Liver (tissue), 8 donors: ENCODE measurements at regions not wholly inside any gene's neighbourhood (a gene's known extent, or its start where the extent isn't known, plus 50 kb on each side); places are given as distances from the start of the nearest gene placed in this dataset.

ENCODE experiments used
- DNase-seq: peaks from one replicate; pipeline ENCODE4 v3.0.0-alpha.2; 2017; ENCODE audit warnings: low spot score
- H3K27ac ChIP-seq, 2 donors: one replicate each; pipeline ENCODE4 v1.7.0; 2013; ENCODE audit warnings: inconsistent platforms in 2 of 2, low read length in 2 of 2, control low read depth in 1 of 2, low read depth in 1 of 2, mild to moderate bottlenecking in 1 of 2
- H3K27me3 ChIP-seq, 4 donors: one replicate each; pipeline versions ENCODE4 v1.6.1 to v1.7.0; 2013; ENCODE audit warnings: low read length in 3 of 4, inconsistent platforms in 1 of 4, mild to moderate bottlenecking in 1 of 4, moderate library complexity in 1 of 4; ENCODE audit not compliant: control insufficient read depth in 4 of 4, insufficient read depth in 4 of 4
- H3K36me3 ChIP-seq, 4 donors: one replicate each; pipeline versions ENCODE4 v1.6.1 to v1.7.0; 2013; ENCODE audit warnings: low read length in 3 of 4, mild to moderate bottlenecking in 3 of 4, low read depth in 1 of 4, moderate library complexity in 1 of 4; ENCODE audit not compliant: control insufficient read depth in 4 of 4, insufficient read depth in 3 of 4
- H3K4me1 ChIP-seq, 4 donors: one replicate each; pipeline versions ENCODE4 v1.6.1 to v1.7.0; 2013; ENCODE audit warnings: low read length in 3 of 4, mild to moderate bottlenecking in 3 of 4, moderate library complexity in 1 of 4; ENCODE audit not compliant: control insufficient read depth in 4 of 4, insufficient read depth in 4 of 4
- H3K4me3 ChIP-seq, 3 donors: one replicate each; pipeline versions ENCODE4 v1.6.1 to v1.7.0; 2013; ENCODE audit warnings: low read length in 3 of 3, control low read depth in 1 of 3, low read depth in 1 of 3, mild to moderate bottlenecking in 1 of 3
- H3K9ac ChIP-seq, 2 donors: one replicate each; pipeline ENCODE4 v1.7.0; 2013; ENCODE audit warnings: low read length in 2 of 2, mild to moderate bottlenecking in 2 of 2, moderate library complexity in 2 of 2, control low read depth in 1 of 2, low read depth in 1 of 2
- H3K9me3 ChIP-seq, 4 donors: one replicate each; pipeline versions ENCODE4 v1.6.1 to v1.7.0; 2013; ENCODE audit warnings: low read length in 3 of 4; ENCODE audit not compliant: control insufficient read depth in 4 of 4
- EGR1 ChIP-seq, 2 donors: IDR thresholded peaks; 2 replicates each; pipeline ENCODE4 v1.6.1; 2016 to 2018; ENCODE audit warnings: antibody characterized with exemption in 2 of 2, low read depth in 2 of 2
- FOXA2 ChIP-seq: IDR thresholded peaks from 2 replicates; pipeline ENCODE4 v1.6.1; 2016; ENCODE audit warnings: antibody characterized with exemption
- HNF4A ChIP-seq, 2 donors: conservative IDR thresholded peaks; 2 replicates each; pipeline ENCODE4 v1.6.1; 2016; ENCODE audit warnings: antibody characterized with exemption in 2 of 2, mild to moderate bottlenecking in 2 of 2
- JUND ChIP-seq, 2 donors: IDR thresholded peaks; 2 replicates each; pipeline ENCODE4 v1.6.1; 2016; ENCODE audit warnings: antibody characterized with exemption in 2 of 2
- SP1 ChIP-seq: IDR thresholded peaks from 2 replicates; pipeline ENCODE4 v1.6.1; 2018; ENCODE audit warnings: antibody characterized with exemption, mild to moderate bottlenecking
- TAF1 ChIP-seq: conservative IDR thresholded peaks from 2 replicates; pipeline ENCODE4 v1.6.1; 2016; ENCODE audit warnings: antibody characterized with exemption, mild to moderate bottlenecking
- YY1 ChIP-seq: IDR thresholded peaks from 2 replicates; pipeline ENCODE4 v1.6.1; 2016; ENCODE audit warnings: antibody characterized with exemption, mild to moderate bottlenecking
- WGBS: extraction: QIAGEN DNeasy Blood & Tissue Kit; methylation state at CpG from one replicate; pipeline ENCODE4 v1.1.7; 2013; 5-methylcytosine and 5-hydroxymethylcytosine counted together
- TF ChIP-seq, protein P1 (sequence below): fragments of 150-350 bp; IDR thresholded peaks from 2 replicates; pipeline ENCODE4 v1.5.1; 2017; ENCODE audit warnings: improper control_type of control experiment, low read depth, low read length; ENCODE audit not compliant: missing input control
- TF ChIP-seq, protein P2 (sequence below): IDR thresholded peaks from 2 replicates; pipeline ENCODE4 v1.6.1; 2016; ENCODE audit warnings: antibody characterized with exemption, mild to moderate bottlenecking
- TF ChIP-seq, protein P3 (sequence below): IDR thresholded peaks from 2 replicates; pipeline ENCODE4 v1.6.1; 2016; ENCODE audit warnings: antibody characterized with exemption
- TF ChIP-seq, protein P4 (sequence below): IDR thresholded peaks from 2 replicates; pipeline ENCODE4 v1.6.1; 2016; ENCODE audit warnings: antibody characterized with exemption
- donor health status: healthy.
- donor health status: healthy.
- donor health status: healthy.
- donor health status: healthy.
- donor health status: healthy.

GRCh38 chr10:131771634-131772358 is 129.0 kb upstream of the PPP2R2D start (continued):
- TF ChIP-seq, protein P1, sequence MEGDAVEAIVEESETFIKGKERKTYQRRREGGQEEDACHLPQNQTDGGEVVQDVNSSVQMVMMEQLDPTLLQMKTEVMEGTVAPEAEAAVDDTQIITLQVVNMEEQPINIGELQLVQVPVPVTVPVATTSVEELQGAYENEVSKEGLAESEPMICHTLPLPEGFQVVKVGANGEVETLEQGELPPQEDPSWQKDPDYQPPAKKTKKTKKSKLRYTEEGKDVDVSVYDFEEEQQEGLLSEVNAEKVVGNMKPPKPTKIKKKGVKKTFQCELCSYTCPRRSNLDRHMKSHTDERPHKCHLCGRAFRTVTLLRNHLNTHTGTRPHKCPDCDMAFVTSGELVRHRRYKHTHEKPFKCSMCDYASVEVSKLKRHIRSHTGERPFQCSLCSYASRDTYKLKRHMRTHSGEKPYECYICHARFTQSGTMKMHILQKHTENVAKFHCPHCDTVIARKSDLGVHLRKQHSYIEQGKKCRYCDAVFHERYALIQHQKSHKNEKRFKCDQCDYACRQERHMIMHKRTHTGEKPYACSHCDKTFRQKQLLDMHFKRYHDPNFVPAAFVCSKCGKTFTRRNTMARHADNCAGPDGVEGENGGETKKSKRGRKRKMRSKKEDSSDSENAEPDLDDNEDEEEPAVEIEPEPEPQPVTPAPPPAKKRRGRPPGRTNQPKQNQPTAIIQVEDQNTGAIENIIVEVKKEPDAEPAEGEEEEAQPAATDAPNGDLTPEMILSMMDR = no peak
- no peak for TF ChIP-seq SP1

GRCh38 chr10:131772441-131772840 is 128.4 kb upstream of the PPP2R2D start:
- Histone ChIP-seq H3K9me3 (peaks cover 0 to 12% (median 10%) of the 10 kb centered on the region in 4 donors), H3K36me3 (no peaks in the 10 kb centered on the region), H3K27me3 (no peaks in the 10 kb centered on the region), H3K9ac (no peak overlapping the region), H3K4me1 (no peaks in the 10 kb centered on the region), H3K4me3 (no peak overlapping the region), H3K27ac (no peak overlapping the region)
- 77% methylated on average over 9 of the region's 9 CpGs for WGBS
- DNase-seq = no peak
- TF ChIP-seq EGR1 (IDR thresholded peaks at IDR 0.05; ENCODE audit: low read depth in 2 of 2) (no peak), YY1 (no peak), FOXA2 (no peak), JUND (IDR thresholded peaks at IDR 0.05) (no peak), TAF1 (no peak), HNF4A (conservative IDR thresholded peaks at IDR 0.05) (no peak)
- TF ChIP-seq, protein P2, sequence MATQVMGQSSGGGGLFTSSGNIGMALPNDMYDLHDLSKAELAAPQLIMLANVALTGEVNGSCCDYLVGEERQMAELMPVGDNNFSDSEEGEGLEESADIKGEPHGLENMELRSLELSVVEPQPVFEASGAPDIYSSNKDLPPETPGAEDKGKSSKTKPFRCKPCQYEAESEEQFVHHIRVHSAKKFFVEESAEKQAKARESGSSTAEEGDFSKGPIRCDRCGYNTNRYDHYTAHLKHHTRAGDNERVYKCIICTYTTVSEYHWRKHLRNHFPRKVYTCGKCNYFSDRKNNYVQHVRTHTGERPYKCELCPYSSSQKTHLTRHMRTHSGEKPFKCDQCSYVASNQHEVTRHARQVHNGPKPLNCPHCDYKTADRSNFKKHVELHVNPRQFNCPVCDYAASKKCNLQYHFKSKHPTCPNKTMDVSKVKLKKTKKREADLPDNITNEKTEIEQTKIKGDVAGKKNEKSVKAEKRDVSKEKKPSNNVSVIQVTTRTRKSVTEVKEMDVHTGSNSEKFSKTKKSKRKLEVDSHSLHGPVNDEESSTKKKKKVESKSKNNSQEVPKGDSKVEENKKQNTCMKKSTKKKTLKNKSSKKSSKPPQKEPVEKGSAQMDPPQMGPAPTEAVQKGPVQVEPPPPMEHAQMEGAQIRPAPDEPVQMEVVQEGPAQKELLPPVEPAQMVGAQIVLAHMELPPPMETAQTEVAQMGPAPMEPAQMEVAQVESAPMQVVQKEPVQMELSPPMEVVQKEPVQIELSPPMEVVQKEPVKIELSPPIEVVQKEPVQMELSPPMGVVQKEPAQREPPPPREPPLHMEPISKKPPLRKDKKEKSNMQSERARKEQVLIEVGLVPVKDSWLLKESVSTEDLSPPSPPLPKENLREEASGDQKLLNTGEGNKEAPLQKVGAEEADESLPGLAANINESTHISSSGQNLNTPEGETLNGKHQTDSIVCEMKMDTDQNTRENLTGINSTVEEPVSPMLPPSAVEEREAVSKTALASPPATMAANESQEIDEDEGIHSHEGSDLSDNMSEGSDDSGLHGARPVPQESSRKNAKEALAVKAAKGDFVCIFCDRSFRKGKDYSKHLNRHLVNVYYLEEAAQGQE = no peak
- TF ChIP-seq, protein P3, sequence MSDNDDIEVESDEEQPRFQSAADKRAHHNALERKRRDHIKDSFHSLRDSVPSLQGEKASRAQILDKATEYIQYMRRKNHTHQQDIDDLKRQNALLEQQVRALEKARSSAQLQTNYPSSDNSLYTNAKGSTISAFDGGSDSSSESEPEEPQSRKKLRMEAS = no peak
- TF ChIP-seq, protein P4, sequence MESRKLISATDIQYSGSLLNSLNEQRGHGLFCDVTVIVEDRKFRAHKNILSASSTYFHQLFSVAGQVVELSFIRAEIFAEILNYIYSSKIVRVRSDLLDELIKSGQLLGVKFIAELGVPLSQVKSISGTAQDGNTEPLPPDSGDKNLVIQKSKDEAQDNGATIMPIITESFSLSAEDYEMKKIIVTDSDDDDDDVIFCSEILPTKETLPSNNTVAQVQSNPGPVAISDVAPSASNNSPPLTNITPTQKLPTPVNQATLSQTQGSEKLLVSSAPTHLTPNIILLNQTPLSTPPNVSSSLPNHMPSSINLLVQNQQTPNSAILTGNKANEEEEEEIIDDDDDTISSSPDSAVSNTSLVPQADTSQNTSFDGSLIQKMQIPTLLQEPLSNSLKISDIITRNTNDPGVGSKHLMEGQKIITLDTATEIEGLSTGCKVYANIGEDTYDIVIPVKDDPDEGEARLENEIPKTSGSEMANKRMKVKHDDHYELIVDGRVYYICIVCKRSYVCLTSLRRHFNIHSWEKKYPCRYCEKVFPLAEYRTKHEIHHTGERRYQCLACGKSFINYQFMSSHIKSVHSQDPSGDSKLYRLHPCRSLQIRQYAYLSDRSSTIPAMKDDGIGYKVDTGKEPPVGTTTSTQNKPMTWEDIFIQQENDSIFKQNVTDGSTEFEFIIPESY = no peak
